SK-N-SH treated with all-trans-retinoic acid at 6 μM for 48 hours (cell line): ENCODE measurements at regions not wholly inside any gene's neighbourhood (a gene's known extent, or its start where the extent isn't known, plus 50 kb on each side); places are given as distances from the start of the nearest gene placed in this dataset.

ENCODE experiments used
- ATAC-seq: fragments of 200-7000 bp; cut with Tn5 transposase; 3 replicates; pipeline ENCODE4 v1.9.1; 2020; ENCODE audit warnings: mild to moderate bottlenecking, moderate library complexity
- ARNTL ChIP-seq: fragments of 450-650 bp; formaldehyde crosslinking; IDR thresholded peaks from 2 replicates; pipeline ENCODE4 v1.5.0; 2020; ENCODE audit warnings: low read depth, mild to moderate bottlenecking, moderate library complexity, borderline replicate concordance
- CREB5 ChIP-seq: fragments of 250-450 bp; sonication (Bioruptor Pico); IDR thresholded peaks from 2 replicates; pipeline ENCODE4 v1.5.1; 2020; ENCODE audit warnings: low read depth, mild to moderate bottlenecking, moderate library complexity
- CSDC2 ChIP-seq: fragments of 250-450 bp; sonication (Bioruptor Pico); IDR thresholded peaks from 2 replicates; pipeline ENCODE4 v1.5.0; 2020; ENCODE audit warnings: mild to moderate bottlenecking, moderate library complexity
- OSR1 ChIP-seq: fragments of 250-450 bp; sonication (Bioruptor Pico); IDR thresholded peaks from 2 replicates; pipeline ENCODE4 v1.8.0; 2022; ENCODE audit warnings: moderate library complexity, mild to moderate bottlenecking, inconsistent platforms
- PPARA ChIP-seq: fragments of 250-450 bp; sonication (Bioruptor Pico); IDR thresholded peaks from 2 replicates; pipeline ENCODE4 v1.5.0; 2020; ENCODE audit warnings: mild to moderate bottlenecking, borderline replicate concordance
- SNAI2 ChIP-seq: fragments of 250-450 bp; sonication (Bioruptor Pico); IDR thresholded peaks from 2 replicates; pipeline ENCODE4 v1.5.0; 2020; ENCODE audit warnings: mild to moderate bottlenecking, moderate library complexity
- TCF4 ChIP-seq: fragments of 250-450 bp; sonication (Bioruptor Pico); IDR thresholded peaks from 2 replicates; pipeline ENCODE4 v1.8.0; 2021; ENCODE audit warnings: mild to moderate bottlenecking, moderate library complexity, borderline replicate concordance
- ZC3H10 ChIP-seq: fragments of 250-450 bp; sonication (Bioruptor Pico); IDR thresholded peaks from 2 replicates; pipeline ENCODE4 v1.5.1; 2021; ENCODE audit warnings: mild to moderate bottlenecking, moderate library complexity
- ZFP30 ChIP-seq: fragments of 450-650 bp; formaldehyde crosslinking; IDR thresholded peaks from 2 replicates; pipeline ENCODE4 v1.5.0; 2022; ENCODE audit warnings: mild to moderate bottlenecking, moderate library complexity
- ZNF565 ChIP-seq: fragments of 450-650 bp; formaldehyde crosslinking; conservative IDR thresholded peaks from 2 replicates; pipeline ENCODE4 v1.5.0; 2020; ENCODE audit warnings: low read depth, mild to moderate bottlenecking, moderate library complexity
- ZNF70 ChIP-seq: fragments of 450-650 bp; formaldehyde crosslinking; IDR thresholded peaks from 2 replicates; pipeline ENCODE4 v1.5.0; 2020; ENCODE audit warnings: mild to moderate bottlenecking, moderate library complexity
- ZNF8 ChIP-seq: fragments of 450-650 bp; formaldehyde crosslinking; IDR thresholded peaks from 2 replicates; pipeline ENCODE4 v1.5.0; 2020; ENCODE audit warnings: mild to moderate bottlenecking, moderate library complexity
- TF ChIP-seq, protein P1 (sequence below): fragments of 250-450 bp; sonication (Bioruptor Pico); IDR thresholded peaks from 2 replicates; pipeline ENCODE4 v1.8.0; 2020; ENCODE audit warnings: mild to moderate bottlenecking, moderate library complexity, borderline replicate concordance
- TF ChIP-seq, protein P2 (sequence below): fragments of 250-450 bp; sonication (Bioruptor Pico); IDR thresholded peaks from 2 replicates; pipeline ENCODE4 v1.5.0; 2020; ENCODE audit warnings: mild to moderate bottlenecking, moderate library complexity
- TF ChIP-seq, protein P3 (sequence below): fragments of 250-450 bp; sonication (Bioruptor Pico); IDR thresholded peaks from 2 replicates; pipeline ENCODE4 v1.8.0; 2021; ENCODE audit warnings: low read depth, mild to moderate bottlenecking, moderate library complexity, borderline replicate concordance

- no peak for TF ChIP-seq ZNF70 (CRISPR knock-in tag)
- TF ChIP-seq, protein P1, sequence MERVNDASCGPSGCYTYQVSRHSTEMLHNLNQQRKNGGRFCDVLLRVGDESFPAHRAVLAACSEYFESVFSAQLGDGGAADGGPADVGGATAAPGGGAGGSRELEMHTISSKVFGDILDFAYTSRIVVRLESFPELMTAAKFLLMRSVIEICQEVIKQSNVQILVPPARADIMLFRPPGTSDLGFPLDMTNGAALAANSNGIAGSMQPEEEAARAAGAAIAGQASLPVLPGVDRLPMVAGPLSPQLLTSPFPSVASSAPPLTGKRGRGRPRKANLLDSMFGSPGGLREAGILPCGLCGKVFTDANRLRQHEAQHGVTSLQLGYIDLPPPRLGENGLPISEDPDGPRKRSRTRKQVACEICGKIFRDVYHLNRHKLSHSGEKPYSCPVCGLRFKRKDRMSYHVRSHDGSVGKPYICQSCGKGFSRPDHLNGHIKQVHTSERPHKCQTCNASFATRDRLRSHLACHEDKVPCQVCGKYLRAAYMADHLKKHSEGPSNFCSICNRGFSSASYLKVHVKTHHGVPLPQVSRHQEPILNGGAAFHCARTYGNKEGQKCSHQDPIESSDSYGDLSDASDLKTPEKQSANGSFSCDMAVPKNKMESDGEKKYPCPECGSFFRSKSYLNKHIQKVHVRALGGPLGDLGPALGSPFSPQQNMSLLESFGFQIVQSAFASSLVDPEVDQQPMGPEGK (CRISPR knock-in tag) = no peak
- TF ChIP-seq CSDC2 (CRISPR knock-in tag) = no peak
- TF ChIP-seq ZFP30 (CRISPR knock-in tag) = no peak
- no peak for TF ChIP-seq TCF4 (CRISPR knock-in tag)
- TF ChIP-seq SNAI2 (CRISPR knock-in tag) = no peak
- TF ChIP-seq ARNTL (CRISPR knock-in tag) = no peak
- TF ChIP-seq CREB5 (CRISPR knock-in tag) = no peak
- TF ChIP-seq, protein P2, sequence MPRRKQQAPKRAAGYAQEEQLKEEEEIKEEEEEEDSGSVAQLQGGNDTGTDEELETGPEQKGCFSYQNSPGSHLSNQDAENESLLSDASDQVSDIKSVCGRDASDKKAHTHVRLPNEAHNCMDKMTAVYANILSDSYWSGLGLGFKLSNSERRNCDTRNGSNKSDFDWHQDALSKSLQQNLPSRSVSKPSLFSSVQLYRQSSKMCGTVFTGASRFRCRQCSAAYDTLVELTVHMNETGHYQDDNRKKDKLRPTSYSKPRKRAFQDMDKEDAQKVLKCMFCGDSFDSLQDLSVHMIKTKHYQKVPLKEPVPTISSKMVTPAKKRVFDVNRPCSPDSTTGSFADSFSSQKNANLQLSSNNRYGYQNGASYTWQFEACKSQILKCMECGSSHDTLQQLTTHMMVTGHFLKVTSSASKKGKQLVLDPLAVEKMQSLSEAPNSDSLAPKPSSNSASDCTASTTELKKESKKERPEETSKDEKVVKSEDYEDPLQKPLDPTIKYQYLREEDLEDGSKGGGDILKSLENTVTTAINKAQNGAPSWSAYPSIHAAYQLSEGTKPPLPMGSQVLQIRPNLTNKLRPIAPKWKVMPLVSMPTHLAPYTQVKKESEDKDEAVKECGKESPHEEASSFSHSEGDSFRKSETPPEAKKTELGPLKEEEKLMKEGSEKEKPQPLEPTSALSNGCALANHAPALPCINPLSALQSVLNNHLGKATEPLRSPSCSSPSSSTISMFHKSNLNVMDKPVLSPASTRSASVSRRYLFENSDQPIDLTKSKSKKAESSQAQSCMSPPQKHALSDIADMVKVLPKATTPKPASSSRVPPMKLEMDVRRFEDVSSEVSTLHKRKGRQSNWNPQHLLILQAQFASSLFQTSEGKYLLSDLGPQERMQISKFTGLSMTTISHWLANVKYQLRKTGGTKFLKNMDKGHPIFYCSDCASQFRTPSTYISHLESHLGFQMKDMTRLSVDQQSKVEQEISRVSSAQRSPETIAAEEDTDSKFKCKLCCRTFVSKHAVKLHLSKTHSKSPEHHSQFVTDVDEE (CRISPR knock-in tag) = no peak
- ATAC-seq = no peak
Observed at GRCh38 chr16:8199390-8199789, 390.9 kb downstream of the TMEM114 start.

DNA sequence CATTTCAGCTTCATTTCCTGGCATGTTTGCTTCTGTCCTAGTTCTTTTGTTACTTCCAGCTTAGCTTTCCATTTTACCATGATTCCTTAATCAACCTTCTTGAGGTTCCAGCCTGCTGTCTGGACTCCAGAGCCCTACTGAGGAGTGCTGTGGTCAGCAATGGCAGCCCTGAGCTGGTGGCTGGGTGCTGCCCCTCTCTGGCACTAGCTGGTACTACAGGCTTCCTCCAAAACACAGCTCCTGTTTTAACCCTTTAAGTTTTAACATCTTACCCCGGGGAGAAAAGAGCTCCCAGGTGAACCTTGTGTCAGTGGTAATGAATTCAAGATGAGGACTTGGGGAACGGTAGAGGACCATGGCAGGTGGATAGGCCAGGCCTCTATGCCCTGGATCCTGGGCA, 395.5 kb downstream of the TMEM114 start:
- TF ChIP-seq ZNF70 (CRISPR knock-in tag) = no peak
- TF ChIP-seq, protein P2 (CRISPR knock-in tag) = no peak
- TF ChIP-seq ZFP30 (CRISPR knock-in tag) = no peak
- TF ChIP-seq ZNF8 (CRISPR knock-in tag) = no peak
- TF ChIP-seq, protein P3, sequence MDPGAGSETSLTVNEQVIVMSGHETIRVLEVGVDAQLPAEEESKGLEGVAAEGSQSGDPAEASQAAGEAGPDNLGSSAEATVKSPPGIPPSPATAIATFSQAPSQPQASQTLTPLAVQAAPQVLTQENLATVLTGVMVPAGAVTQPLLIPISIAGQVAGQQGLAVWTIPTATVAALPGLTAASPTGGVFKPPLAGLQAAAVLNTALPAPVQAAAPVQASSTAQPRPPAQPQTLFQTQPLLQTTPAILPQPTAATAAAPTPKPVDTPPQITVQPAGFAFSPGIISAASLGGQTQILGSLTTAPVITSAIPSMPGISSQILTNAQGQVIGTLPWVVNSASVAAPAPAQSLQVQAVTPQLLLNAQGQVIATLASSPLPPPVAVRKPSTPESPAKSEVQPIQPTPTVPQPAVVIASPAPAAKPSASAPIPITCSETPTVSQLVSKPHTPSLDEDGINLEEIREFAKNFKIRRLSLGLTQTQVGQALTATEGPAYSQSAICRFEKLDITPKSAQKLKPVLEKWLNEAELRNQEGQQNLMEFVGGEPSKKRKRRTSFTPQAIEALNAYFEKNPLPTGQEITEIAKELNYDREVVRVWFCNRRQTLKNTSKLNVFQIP (CRISPR knock-in tag) = no peak
- TF ChIP-seq OSR1 = no peak
- no peak for TF ChIP-seq SNAI2 (CRISPR knock-in tag)
- ATAC-seq = no peak

DNA sequence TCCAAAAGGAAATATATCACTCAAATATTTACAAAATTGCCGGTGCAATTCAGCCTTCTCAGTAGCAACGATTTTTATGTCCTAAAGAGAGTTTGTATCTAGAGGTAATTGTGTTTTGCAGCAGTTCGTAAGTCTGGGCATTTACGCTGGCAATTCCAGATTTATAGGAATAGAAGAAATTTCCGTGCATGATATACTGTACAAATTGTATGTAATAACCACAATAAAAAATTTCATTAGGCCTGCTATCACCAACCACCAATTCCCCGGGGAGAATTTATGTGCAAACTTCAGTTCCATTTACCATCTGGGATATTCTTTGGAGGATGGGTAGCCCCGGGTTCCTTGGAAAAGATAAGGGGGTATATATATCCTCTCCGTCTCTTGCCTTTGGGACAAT, 401.5 kb downstream of the TMEM114 start:
- ATAC-seq = no peak
- TF ChIP-seq ZNF565 (CRISPR knock-in tag) (no peak), ZNF70 (CRISPR knock-in tag) (no peak), ZFP30 (CRISPR knock-in tag) (no peak), PPARA (CRISPR knock-in tag) (no peak), CSDC2 (CRISPR knock-in tag) (no peak), ZC3H10 (CRISPR knock-in tag) (no peak)
- TF ChIP-seq, protein P3 (CRISPR knock-in tag) = no peak
